HEK293 (cell line): ENCODE measurements at regions not wholly inside any gene's neighbourhood (a gene's known extent, or its start where the extent isn't known, plus 50 kb on each side); places are given as distances from the start of the nearest gene placed in this dataset.

Source experiments
- CTCF ChIA-PET: fragments of 350-600 bp; formaldehyde crosslinking; extraction: SDS; loops from one replicate; lab custom pipeline; 2021; ENCODE audit warnings: antibody characterized with exemption; lab: Yijun Ruan, JAX
- POLR2A ChIA-PET: fragments of 300-600 bp; formaldehyde crosslinking; extraction: SDS; loops from one replicate; lab custom pipeline; 2020; ENCODE audit warnings: antibody characterized with exemption, inconsistent platforms; lab: Yijun Ruan, JAX
- H3K27ac ChIP-seq: fragments of 200-500 bp; sonication (Bioruptor generic); 2 replicates; pipeline ENCODE4 v1.5.1; 2014; ENCODE audit warnings: low read depth, low read length, control low read depth, inconsistent platforms; ENCODE audit errors: extremely low read depth
- H3K36me3 ChIP-seq, 2 experiments: fragments of 200-500 bp in 1 of 2; sonication (Bioruptor generic) in 1 of 2; 1 replicate in 1 of 2; 2 replicates in 1 of 2; pipeline ENCODE4 v1.5.1; 2014 to 2017; ENCODE audit warnings: inconsistent platforms in 2 of 2, low read length in 2 of 2; ENCODE audit not compliant: control insufficient read depth in 2 of 2, insufficient read depth in 1 of 2
- H3K4me1 ChIP-seq: fragments of 200-500 bp; sonication (Bioruptor generic); 2 replicates; pipeline ENCODE4 v1.5.1; 2014; ENCODE audit warnings: mild to moderate bottlenecking, low read length, inconsistent platforms; ENCODE audit not compliant: control insufficient read depth, insufficient read depth
- H3K4me3 ChIP-seq: 2 replicates; pipeline ENCODE4 v1.5.1; 2011; ENCODE audit warnings: low read depth, mild to moderate bottlenecking, control low read depth, low read length, moderate library complexity
- H3K9me3 ChIP-seq: fragments of 200-500 bp; sonication (Bioruptor generic); 2 replicates; pipeline ENCODE4 v1.5.1; 2014; ENCODE audit warnings: low read depth, low read length, inconsistent platforms; ENCODE audit not compliant: control insufficient read depth, insufficient read depth
- BCL11B ChIP-seq: fragments of 450-650 bp; formaldehyde crosslinking; IDR thresholded peaks from 2 replicates; pipeline ENCODE4 v1.5.1; 2016; ENCODE audit warnings: low read depth, missing biosample characterization, missing genetic modification characterization
- FEZF1 ChIP-seq: fragments of 450-650 bp; formaldehyde crosslinking; IDR thresholded peaks from 2 replicates; pipeline ENCODE4 v1.5.1; 2016; ENCODE audit warnings: missing biosample characterization, missing genetic modification characterization
- GLI2 ChIP-seq: fragments of 450-650 bp; formaldehyde crosslinking; IDR thresholded peaks from 2 replicates; pipeline ENCODE4; 2017; ENCODE audit warnings: missing biosample characterization, missing genetic modification characterization, low read depth, borderline replicate concordance
- HIC1 ChIP-seq: fragments of 450-650 bp; formaldehyde crosslinking; IDR thresholded peaks from 2 replicates; pipeline ENCODE4 v1.5.1; 2016; ENCODE audit warnings: missing biosample characterization, missing genetic modification characterization
- HOXA7 ChIP-seq: sonication (generic); formaldehyde crosslinking; IDR thresholded peaks from 2 replicates; pipeline ENCODE4 v1.8.1; 2022; ENCODE audit warnings: missing genetic modification reagents, borderline replicate concordance
- KLF10 ChIP-seq: fragments of 450-650 bp; IDR thresholded peaks from 2 replicates; pipeline ENCODE4 v1.5.1; 2018; ENCODE audit warnings: missing biosample characterization, mild to moderate bottlenecking, missing genetic modification characterization
- MYNN ChIP-seq: fragments of 450-650 bp; formaldehyde crosslinking; IDR thresholded peaks from 2 replicates; pipeline ENCODE4 v1.5.1; 2016; ENCODE audit warnings: missing biosample characterization, missing genetic modification characterization, borderline replicate concordance
- PRDM6 ChIP-seq: fragments of 450-650 bp; formaldehyde crosslinking; IDR thresholded peaks from 2 replicates; pipeline ENCODE4 v1.5.1; 2017; ENCODE audit warnings: missing biosample characterization, missing genetic modification characterization
- SETDB1 ChIP-seq: IDR thresholded peaks from one replicate; pipeline ENCODE4 v1.6.1; 2017; ENCODE audit warnings: mild to moderate bottlenecking, low read length, moderate library complexity, mixed read lengths; ENCODE audit not compliant: insufficient read length
- ZBTB1 ChIP-seq: fragments of 450-650 bp; formaldehyde crosslinking; IDR thresholded peaks from 2 replicates; pipeline ENCODE4 v1.5.1; 2016; ENCODE audit warnings: missing biosample characterization, missing genetic modification characterization
- ZBTB48 ChIP-seq: fragments of 450-650 bp; formaldehyde crosslinking; IDR thresholded peaks from 2 replicates; pipeline ENCODE4 v1.5.1; 2016; ENCODE audit warnings: missing biosample characterization, missing genetic modification characterization
- ZNF221 ChIP-seq: fragments of 450-650 bp; formaldehyde crosslinking; IDR thresholded peaks from 2 replicates; pipeline ENCODE4 v1.5.1; 2017; ENCODE audit warnings: missing biosample characterization, missing genetic modification characterization, borderline replicate concordance
- ZNF23 ChIP-seq: fragments of 450-650 bp; formaldehyde crosslinking; IDR thresholded peaks from 2 replicates; pipeline ENCODE4 v1.5.1; 2016; ENCODE audit warnings: missing biosample characterization, missing genetic modification characterization, borderline replicate concordance
- ZNF26 ChIP-seq: fragments of 450-650 bp; formaldehyde crosslinking; IDR thresholded peaks from 2 replicates; pipeline ENCODE4 v1.5.1; 2016; ENCODE audit warnings: missing biosample characterization, missing genetic modification characterization
- ZNF514 ChIP-seq: fragments of 450-650 bp; formaldehyde crosslinking; IDR thresholded peaks from 2 replicates; pipeline ENCODE4 v1.5.1; 2016; ENCODE audit warnings: missing biosample characterization, missing genetic modification characterization
- ZNF544 ChIP-seq: fragments of 450-650 bp; formaldehyde crosslinking; IDR thresholded peaks from 2 replicates; pipeline ENCODE4 v1.5.0; 2017; ENCODE audit warnings: missing biosample characterization, missing genetic modification characterization
- ZNF580 ChIP-seq: fragments of 450-650 bp; formaldehyde crosslinking; IDR thresholded peaks from 2 replicates; pipeline ENCODE4 v1.5.1; 2016; ENCODE audit warnings: missing biosample characterization, missing genetic modification characterization
- ZNF624 ChIP-seq: fragments of 450-650 bp; formaldehyde crosslinking; IDR thresholded peaks from 2 replicates; pipeline ENCODE4 v1.5.1; 2017; ENCODE audit warnings: missing biosample characterization, missing genetic modification characterization
- ZNF658 ChIP-seq: fragments of 450-650 bp; formaldehyde crosslinking; IDR thresholded peaks from 2 replicates; pipeline ENCODE4; 2016; ENCODE audit warnings: missing biosample characterization, missing genetic modification characterization
- ZNF701 ChIP-seq: fragments of 450-650 bp; formaldehyde crosslinking; IDR thresholded peaks from 2 replicates; pipeline ENCODE4 v1.5.1; 2016; ENCODE audit warnings: missing biosample characterization, missing genetic modification characterization
- ZNF704 ChIP-seq: fragments of 450-650 bp; formaldehyde crosslinking; IDR thresholded peaks from 2 replicates; pipeline ENCODE4 v1.5.1; 2016; ENCODE audit warnings: missing biosample characterization, missing genetic modification characterization
- ZNF76 ChIP-seq: fragments of 450-650 bp; formaldehyde crosslinking; IDR thresholded peaks from 2 replicates; pipeline ENCODE4; 2016; ENCODE audit warnings: low read depth, missing biosample characterization, missing genetic modification characterization, borderline replicate concordance
- ZSCAN30 ChIP-seq: fragments of 450-650 bp; IDR thresholded peaks from 2 replicates; pipeline ENCODE4 v1.5.1; 2018; ENCODE audit warnings: missing biosample characterization, mild to moderate bottlenecking, missing genetic modification characterization, moderate library complexity

- Histone ChIP-seq H3K36me3 (no peaks in the 10 kb centered on the region), H3K4me3 (no peak overlapping the region), H3K9me3 (no peaks in the 10 kb centered on the region)
- TF ChIP-seq SETDB1 (no peak), ZNF76 (tag by site-specific recombination) (no peak), ZNF514 (tag by site-specific recombination) (no peak), PRDM6 (no peak), ZNF26 (tag by site-specific recombination) (no peak), ZBTB48 (tag by site-specific recombination) (no peak), KLF10 (no peak), ZNF23 (tag by site-specific recombination) (no peak), HOXA7 (CRISPR knock-in tag) (no peak), ZNF704 (no peak), ZBTB1 (tag by site-specific recombination) (no peak), GLI2 (no peak), ZNF658 (tag by site-specific recombination) (no peak), ZSCAN30 (tag by site-specific recombination) (no peak), MYNN (no peak)
- TF ChIP-seq, all 188 proteins: peak for 0
- no peak overlapping the region for H3K27ac ChIP-seq
- CTCF ChIA-PET, result no interaction called here
- POLR2A ChIA-PET, result no interaction called here
- no peaks in the 10 kb centered on the region for H3K4me1 ChIP-seq
Observed at GRCh38 chr5:92730486-92730885, 850.5 kb downstream of the NR2F1-AS1 start.

- Histone ChIP-seq H3K36me3 (no peaks in the 10 kb centered on the region), H3K27ac (no peak overlapping the region), H3K4me3 (no peak overlapping the region), H3K9me3 (no peaks in the 10 kb centered on the region), H3K4me1 (no peaks in the 10 kb centered on the region)
- CTCF ChIA-PET, result no interaction called here
- POLR2A ChIA-PET, result no interaction called here
- TF ChIP-seq ZNF701 (tag by site-specific recombination) (no peak), BCL11B (tag by site-specific recombination) (no peak), ZNF624 (tag by site-specific recombination) (no peak), ZNF544 (no peak), ZNF221 (no peak)
Observed at GRCh38 chr5:92729088-92729487, 851.9 kb downstream of the NR2F1-AS1 start.

- H3K9me3 ChIP-seq, result no peaks in the 10 kb centered on the region
- H3K4me3 ChIP-seq, result no peak overlapping the region
- no peaks in the 10 kb centered on the region for H3K36me3 ChIP-seq
- TF ChIP-seq FEZF1 (peak; percentile 89), HIC1 (tag by site-specific recombination) (no peak), ZNF580 (tag by site-specific recombination) (0 out of 2 replicates have a peak, but pooled peaks have one; percentile 37), PRDM6 (peak; percentile 55)
- peaks cover 7% of the 10 kb centered on the region for H3K4me1 ChIP-seq
- H3K27ac ChIP-seq, result no peak overlapping the region
- ChIA-PET POLR2A (no interaction called here), CTCF (no interaction called here)
Observed at GRCh38 chr5:92715946-92716520, 865.0 kb downstream of the NR2F1-AS1 start.
